ENCODE measurements at regions not wholly inside any gene's neighbourhood (a gene's known extent, or its start where the extent isn't known, plus 50 kb on each side); places are given as distances from the start of the nearest gene placed in this dataset.
"Not testable (repeated sequence)": the region's sequence is repeated elsewhere in the genome, so short reads cannot be mapped to it uniquely, and the experiment has no call there.

- DNase-seq = peak; percentile 62
Measured at GRCh38 chr11:13782390-13783075, 114.1 kb downstream of the FAR1 start.

DNA sequence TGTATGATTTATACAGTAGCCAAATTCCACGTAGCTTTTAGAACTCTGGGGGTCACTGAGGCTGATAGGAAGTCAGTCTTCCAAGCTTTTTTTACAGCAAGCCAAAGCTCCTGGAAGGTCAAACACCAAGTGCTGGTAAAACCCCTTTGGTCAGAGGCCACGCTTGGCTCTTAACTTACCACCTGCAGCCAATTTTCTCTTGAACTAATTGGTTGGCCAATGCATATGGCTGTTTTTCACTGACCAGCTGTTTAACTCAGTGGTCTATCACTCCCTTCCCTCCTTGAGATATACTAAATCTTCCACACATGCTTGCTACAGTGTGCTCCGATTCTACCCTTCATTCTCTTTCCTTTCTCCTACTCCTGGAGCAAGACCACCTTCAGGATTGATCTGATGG lies 116.0 kb downstream of the FAR1 start:
- no peak for DNase-seq

DNA sequence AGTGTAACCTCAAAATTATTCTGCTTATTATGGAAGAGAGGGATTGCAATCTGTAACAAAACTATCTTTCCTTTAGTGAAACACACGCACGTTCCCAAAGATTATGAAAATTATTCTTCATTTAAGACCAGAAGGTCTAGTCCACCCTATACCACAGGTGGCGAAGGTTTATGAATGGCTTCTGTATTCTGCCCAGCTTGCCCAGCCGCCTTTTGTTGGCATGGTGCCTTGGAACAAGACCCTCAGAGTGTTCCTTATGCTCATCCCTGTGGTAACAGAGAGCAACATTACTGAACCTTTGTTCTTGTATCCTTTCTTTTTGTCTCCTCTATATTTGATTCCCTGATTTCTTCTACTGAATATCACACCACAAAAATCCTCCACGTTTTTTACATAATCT lies 116.4 kb downstream of the FAR1 start:
- no peak for DNase-seq

- DNase-seq = no peak
Measured at GRCh38 chr11:13786688-13787087, 118.2 kb downstream of the FAR1 start.

DNA sequence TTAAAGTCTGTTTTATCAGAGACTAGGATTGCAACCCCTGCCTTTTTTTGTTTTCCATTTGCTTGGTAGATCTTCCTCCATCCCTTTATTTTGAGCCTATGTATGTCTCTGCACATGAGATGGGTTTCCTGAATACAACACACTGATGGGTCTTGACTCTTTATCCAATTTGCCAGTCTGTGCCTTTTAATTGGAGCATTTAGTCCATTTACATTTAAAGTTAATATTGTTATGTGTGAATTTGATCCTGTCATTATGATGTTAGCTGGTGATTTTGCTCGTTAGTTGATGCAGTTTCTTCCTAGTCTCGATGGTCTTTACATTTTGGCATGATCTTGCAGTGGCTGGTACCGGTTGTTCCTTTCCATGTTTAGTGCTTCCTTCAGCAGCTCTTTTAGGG lies 129.1 kb downstream of the FAR1 start:
- not testable (repeated sequence) for DNase-seq

DNA sequence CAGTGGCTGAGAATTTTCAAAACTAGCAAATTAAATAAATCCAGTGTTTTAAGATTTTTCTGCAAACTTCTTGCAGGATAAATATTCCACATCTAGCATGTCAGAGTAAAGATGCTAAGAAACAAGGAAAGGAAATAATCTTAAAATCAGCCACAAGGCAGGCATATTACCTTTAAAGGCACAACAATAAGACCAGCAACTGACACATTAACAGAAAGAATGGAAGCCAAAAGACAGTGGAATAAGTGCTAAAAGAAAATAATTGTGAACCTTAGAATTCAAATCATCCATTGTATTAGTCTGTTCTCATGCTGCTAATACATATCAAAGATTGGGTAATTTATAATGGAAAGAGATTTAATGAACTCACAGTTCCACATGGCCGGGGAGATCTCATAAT lies 132.4 kb downstream of the FAR1 start:
- no peak for DNase-seq

DNA sequence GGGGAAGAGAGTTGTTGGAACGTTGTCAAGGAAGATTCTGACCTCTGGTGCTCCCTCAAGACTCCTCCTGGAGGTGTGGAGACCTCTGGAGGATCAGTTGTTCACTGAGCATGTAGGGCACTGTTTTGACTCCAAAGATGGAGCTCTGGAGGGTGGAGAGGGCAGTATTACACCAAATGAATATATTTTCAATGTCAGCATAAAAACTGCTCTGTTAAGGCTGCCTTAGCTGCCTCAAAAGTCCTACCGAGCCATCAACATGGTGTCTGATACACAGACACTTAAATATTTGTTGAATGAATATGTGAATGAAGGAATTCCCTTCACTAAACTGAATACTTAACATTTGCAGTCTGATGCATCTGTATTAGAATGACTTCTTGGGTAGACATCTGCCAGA lies 144.2 kb upstream of the SPON1 start:
- DNase-seq = no peak

GRCh38 chr11:13826505-13827278 lies 135.8 kb upstream of the SPON1 start:
- DNase-seq = no peak

DNA sequence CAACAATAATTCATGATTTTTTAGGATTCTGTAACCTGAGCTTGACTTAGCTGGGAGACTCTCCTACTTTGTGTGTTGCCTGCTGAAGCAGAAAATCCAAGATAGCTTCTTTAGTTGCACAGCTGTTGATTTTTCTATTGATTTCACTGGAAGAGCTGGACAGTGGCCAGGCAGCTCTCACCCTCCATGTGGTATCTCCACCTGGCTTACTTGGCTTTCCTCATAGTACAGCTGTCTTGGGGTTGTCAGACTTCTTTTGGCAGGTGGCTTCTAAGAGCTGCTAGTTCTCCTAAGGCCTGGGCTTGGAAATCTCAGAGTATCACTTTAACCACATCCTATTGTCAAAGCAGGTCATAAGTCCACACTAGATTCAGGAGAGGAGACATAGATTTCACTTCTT lies 130.8 kb upstream of the SPON1 start:
- peak; percentile 57 for DNase-seq

GRCh38 chr11:13834463-13834862 lies 128.1 kb upstream of the SPON1 start:
- no peak for DNase-seq

DNA sequence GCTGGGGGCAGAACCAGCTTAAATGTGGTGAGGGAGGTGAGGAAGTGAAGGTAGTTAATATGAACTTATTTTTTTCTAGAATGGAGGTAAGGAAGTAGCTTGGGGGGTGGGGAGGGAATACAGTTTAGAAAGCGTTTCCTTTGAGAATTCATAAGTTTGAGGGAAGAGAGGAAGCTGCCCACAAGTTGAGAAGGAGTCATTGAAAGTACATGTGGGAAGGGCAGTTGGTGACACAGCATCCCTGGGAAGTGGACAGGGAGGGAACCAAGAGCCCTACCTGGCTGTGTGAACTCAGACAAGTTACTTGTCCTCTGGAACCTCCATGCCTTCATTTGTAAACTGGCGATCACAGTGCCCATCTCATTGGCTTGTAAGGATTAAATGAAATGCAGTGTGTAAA lies 125.9 kb upstream of the SPON1 start:
- no peak for DNase-seq

DNA sequence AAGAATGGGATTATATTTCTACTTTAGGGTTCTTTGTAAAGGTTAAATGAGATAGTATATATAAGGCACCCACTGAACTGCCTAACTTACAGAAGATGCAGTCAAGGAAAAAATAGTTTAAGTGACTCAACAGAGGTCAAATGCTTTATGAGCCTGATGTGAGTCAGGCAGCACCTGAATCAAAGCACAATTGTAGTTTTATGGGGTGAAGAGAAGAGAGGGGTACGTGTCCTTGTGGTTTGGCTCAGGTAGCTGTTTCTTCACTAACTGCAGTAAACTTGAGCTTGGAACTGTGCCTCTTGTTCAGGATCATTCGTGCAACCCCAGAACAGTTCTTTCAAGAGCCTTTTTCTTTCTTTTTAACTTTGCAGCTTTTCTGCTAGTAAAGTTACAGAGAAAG lies 125.2 kb upstream of the SPON1 start:
- no peak for DNase-seq

DNA sequence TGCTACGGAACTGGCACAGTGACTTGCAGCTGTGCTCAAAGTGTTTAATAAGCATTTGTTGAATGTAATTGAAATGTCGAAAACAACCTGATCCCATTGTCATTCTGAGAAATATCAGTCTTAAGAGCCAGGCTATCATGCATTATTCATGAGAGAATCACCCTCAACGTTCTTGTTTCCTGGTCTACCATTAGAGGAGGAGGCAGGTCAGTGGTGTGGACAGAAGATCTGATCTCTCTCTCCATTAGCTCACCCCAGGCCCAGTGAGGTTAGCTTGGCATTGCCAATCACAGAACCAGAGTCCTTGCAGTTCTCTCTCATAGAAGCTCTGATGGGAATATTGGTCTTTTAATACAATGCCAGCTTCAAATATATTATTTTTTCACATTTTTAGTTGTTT lies 121.1 kb upstream of the SPON1 start:
- no peak for DNase-seq

GRCh38 chr11:13848031-13848430 lies 114.5 kb upstream of the SPON1 start:
- DNase-seq = no peak

- DNase-seq = peak; percentile 36
Measured at GRCh38 chr11:13850231-13851005, 112.1 kb upstream of the SPON1 start.

DNA sequence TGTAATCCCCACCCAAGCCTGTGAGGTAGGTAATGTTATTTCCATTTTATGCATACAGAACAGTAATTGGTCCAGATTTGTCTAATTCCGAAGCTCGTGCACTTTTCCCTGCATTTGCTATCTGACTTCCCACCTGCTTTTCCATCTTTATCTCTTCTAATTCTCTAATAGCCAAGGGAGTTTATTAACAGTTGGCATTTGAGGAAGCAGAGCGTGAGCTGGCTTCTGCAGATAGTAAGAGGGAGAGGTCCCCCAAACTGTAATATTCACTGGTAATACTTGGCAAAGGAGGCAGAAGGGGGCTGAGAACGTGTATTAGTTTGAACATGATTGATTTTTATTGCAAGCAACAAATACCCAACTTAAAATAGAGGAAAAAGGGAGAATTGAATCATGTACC lies 110.8 kb upstream of the SPON1 start:
- DNase-seq = no peak

DNA sequence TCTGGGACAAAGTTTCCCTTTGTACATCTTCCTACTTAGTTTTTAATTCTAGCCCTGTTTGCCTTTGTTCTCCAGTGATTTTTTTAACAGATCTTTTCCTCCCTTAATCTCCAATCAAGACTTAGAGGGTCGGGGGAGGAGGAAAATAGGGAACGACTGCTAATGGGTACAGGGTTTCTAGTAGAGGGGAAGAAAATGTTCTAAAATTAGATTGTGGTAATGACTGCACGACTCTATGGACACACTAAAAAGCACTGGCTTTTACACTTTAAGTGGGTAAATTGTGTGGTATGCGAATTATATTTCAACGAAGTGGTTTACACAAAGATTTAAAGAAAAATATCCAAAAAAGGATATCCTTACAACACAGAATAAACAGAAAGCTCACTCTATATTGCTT lies 110.0 kb upstream of the SPON1 start:
- no peak for DNase-seq

DNA sequence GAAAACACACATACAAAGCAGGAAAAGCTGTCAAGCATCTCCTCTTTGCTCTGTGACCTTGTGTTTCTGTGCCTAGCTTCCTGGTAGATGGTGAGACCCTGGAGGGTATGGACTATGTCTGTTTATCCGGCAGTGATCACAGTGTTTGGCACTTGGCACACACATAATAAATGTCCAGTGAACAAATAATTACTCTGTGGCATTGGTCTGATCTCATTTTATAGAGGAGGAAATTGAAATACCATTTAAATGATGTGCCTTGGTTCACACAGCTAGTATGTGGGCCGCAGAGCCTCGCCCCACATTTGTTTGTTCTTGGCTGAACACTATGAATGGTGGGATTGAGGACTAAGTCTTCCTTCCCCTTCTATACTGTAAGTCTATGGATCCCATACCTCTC lies 104.7 kb upstream of the SPON1 start:
- no peak for DNase-seq

GRCh38 chr11:13859892-13860291 lies 102.6 kb upstream of the SPON1 start:
- no peak for DNase-seq

- no peak for DNase-seq
Measured at GRCh38 chr11:13861411-13861810, 101.1 kb upstream of the SPON1 start.

DNA sequence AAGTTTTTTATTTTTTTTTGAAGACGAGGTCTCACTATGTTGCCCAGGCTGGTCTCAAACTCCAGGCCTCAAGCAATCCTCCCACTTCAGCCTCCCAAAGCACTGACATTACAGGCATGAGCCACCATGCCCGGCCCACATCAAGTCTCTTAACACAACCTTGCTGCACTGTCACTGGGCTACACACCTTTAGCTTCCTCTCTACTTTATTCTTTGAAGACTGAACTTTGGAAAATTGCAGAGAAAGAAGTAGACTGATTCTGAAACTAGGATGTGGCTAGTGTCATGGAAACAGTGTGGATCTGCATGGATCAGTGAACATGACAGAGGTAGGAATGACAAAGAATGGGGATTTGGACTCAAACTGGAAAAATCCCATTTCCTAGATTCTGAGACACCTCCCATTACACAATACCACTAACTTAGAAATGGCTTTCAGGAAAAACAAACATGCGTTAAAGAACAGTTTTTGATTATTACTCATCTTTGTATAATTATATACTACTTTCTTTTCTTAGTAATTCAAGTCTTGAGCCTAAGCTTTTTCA lies 99.6 kb upstream of the SPON1 start:
- DNase-seq = no peak

GRCh38 chr11:13868710-13869397 lies 93.7 kb upstream of the SPON1 start:
- no peak for DNase-seq

- DNase-seq = no peak
Measured at GRCh38 chr11:13869398-13869886, 93.1 kb upstream of the SPON1 start.
